ENCODE measurements at regions not wholly inside any gene's neighbourhood (a gene's known extent, or its start where the extent isn't known, plus 50 kb on each side); places are given as distances from the start of the nearest gene placed in this dataset.

DNA sequence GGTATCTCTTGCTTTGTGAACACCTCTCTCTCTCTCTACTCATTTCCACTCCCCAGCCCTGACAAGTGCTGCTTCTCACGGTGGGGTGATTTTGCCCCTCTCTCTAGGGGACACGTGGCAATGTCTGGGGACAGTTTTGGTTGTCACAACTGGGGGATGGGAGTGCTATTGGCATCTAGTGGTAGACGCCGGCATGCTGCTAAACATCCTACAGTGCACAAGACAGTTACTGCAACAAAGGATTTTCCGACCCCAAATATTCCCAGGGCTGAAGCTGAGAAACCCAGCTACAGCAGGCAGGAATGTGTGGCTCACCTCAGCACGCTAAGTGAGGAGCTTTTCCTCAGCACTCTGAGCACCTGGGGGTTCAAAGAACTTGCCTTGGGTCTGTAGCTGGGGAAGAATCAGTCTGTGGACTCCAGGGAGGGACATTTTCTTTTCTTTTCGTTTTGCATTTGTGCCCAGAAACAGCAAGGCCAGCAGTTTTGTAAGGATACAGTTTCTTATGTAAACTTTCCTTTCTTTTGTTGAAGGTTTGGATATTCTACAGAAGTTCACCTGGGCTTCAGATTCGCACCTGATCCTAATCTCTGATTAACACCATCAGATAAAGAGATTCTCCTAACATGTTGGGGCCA lies 246.9 kb upstream of the ZFP64 start:
- Histone ChIP-seq H3K36me3 (ENCODE audit: control insufficient read depth, insufficient read depth, low read length) (no peaks in the 10 kb centered on the region), H3K4me3 (ENCODE audit: low read depth, low read length) (no peak overlapping the region), H3K27me3 (ENCODE audit: control insufficient read depth, insufficient read depth, low read length) (no peaks in the 10 kb centered on the region)
- FAIRE-seq (peak; percentile 47), DNase-seq (ENCODE audit: low read depth) (no peak)
- TF ChIP-seq, protein P1, sequence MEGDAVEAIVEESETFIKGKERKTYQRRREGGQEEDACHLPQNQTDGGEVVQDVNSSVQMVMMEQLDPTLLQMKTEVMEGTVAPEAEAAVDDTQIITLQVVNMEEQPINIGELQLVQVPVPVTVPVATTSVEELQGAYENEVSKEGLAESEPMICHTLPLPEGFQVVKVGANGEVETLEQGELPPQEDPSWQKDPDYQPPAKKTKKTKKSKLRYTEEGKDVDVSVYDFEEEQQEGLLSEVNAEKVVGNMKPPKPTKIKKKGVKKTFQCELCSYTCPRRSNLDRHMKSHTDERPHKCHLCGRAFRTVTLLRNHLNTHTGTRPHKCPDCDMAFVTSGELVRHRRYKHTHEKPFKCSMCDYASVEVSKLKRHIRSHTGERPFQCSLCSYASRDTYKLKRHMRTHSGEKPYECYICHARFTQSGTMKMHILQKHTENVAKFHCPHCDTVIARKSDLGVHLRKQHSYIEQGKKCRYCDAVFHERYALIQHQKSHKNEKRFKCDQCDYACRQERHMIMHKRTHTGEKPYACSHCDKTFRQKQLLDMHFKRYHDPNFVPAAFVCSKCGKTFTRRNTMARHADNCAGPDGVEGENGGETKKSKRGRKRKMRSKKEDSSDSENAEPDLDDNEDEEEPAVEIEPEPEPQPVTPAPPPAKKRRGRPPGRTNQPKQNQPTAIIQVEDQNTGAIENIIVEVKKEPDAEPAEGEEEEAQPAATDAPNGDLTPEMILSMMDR (IDR thresholded peaks at IDR 0.05; ENCODE audit: insufficient read depth, low read length, severe bottlenecking) = no peak

DNA sequence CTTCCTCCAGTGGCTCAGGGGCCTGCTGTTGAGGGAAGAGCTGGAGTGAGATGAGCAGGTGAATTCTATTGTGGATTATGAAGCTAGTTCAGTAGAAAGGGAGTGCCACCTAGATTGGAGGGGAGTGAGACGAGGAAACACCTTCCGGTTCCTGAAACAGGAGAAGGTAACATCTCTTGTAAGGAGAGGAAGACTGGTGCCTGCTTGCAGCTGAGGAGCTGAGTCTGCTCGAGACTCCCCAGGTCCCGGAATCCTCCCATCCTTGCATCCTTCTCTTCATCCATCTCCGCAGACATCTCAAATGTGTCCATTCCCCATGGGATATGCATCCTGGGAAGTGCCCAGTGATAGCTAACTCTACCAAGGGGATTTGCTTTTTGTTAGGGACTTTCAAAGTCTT lies 242.9 kb upstream of the ZFP64 start:
- Histone ChIP-seq H3K27me3 (ENCODE audit: control insufficient read depth, insufficient read depth, low read length) (no peaks in the 10 kb centered on the region), H3K36me3 (ENCODE audit: control insufficient read depth, insufficient read depth, low read length) (no peaks in the 10 kb centered on the region), H3K4me3 (ENCODE audit: low read depth, low read length) (no peak overlapping the region)
- TF ChIP-seq, protein P1 (IDR thresholded peaks at IDR 0.05; ENCODE audit: insufficient read depth, low read length, severe bottlenecking) = no peak
- DNase-seq (ENCODE audit: low read depth) (no peak), FAIRE-seq (no peak)

DNA sequence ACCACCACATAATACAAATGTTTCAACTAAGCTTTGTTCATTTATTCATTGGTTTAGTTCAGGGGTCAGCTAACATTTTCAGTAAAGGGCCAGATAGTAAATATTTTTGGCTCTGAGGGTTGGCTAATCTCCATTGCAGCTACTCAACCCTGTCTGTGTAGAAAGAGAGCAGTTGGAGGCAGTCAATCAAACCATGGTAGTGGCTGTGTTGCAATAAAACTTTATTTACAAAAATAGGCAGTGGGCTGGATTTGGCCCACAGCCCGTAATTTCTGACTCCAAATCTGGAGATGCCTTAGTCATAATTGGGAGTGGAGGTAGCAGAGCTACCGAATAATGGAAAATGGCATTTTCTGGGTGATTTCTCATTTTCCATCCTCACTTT lies 242.5 kb upstream of the ZFP64 start:
- TF ChIP-seq, protein P1 (IDR thresholded peaks at IDR 0.05; ENCODE audit: insufficient read depth, low read length, severe bottlenecking) = no peak
- H3K36me3 ChIP-seq (ENCODE audit: control insufficient read depth, insufficient read depth, low read length) = no peaks in the 10 kb centered on the region
- H3K27me3 ChIP-seq (ENCODE audit: control insufficient read depth, insufficient read depth, low read length) = no peaks in the 10 kb centered on the region
- H3K4me3 ChIP-seq (ENCODE audit: low read depth, low read length) = no peak overlapping the region
- FAIRE-seq (no peak), DNase-seq (ENCODE audit: low read depth) (no peak)

DNA sequence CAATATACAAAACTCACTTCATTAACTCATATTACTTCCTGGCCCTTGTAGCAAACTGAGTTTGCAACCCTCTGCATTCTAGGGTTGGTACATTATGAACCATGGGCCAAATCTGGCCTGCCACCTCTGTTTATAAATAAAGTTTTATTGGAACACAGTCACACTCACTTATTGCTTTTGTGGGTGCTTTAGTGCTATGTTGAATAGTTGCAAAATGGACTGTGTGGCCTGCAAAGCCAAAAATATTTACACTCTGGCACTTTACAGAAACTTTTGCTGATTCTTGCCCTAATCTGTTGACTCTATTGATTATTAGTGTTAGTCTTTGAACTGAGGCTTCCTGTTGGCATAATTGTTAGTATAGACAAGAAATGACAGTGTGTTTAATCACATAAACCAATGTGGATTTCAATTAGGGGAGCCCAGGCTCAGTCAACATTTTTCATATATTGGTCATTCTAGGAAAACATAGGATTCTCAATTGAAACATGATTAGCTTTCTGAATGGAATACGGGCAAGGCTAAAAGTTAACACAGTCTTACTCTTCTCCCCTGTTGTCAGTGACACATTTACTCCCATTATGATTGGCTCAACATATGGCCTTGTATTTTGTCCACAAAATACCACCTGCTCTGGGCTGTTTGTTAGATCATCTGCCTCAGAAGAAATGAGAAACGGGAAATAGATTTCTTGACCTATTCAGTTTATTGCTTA lies 241.9 kb upstream of the ZFP64 start:
- DNase-seq (ENCODE audit: low read depth) (no peak), FAIRE-seq (no peak)
- no peak overlapping the region for H3K4me3 ChIP-seq (ENCODE audit: low read depth, low read length)
- no peaks in the 10 kb centered on the region for H3K36me3 ChIP-seq (ENCODE audit: control insufficient read depth, insufficient read depth, low read length)
- no peaks in the 10 kb centered on the region for H3K27me3 ChIP-seq (ENCODE audit: control insufficient read depth, insufficient read depth, low read length)
- TF ChIP-seq, protein P1 (IDR thresholded peaks at IDR 0.05; ENCODE audit: insufficient read depth, low read length, severe bottlenecking) = no peak

DNA sequence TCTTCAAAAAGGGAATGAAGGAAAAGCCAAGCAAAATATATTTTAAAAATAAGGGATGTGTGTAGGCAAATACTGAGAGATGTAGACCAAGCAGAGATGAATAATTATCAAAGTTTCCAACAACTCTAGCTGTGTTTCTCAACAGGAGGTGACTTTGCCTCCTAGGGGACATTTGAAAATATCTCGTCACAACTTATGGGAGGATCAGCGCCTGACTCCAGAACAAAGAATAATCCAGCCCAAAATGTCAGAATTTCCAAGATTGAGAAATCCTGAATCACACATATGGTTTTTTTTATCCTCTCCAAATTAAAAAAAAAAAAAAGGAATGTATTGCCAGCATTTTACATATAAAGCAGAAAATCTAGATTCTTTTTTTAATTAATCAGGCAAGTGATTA lies 241.2 kb upstream of the ZFP64 start:
- H3K27me3 ChIP-seq (ENCODE audit: control insufficient read depth, insufficient read depth, low read length) = no peaks in the 10 kb centered on the region
- TF ChIP-seq, protein P1 (IDR thresholded peaks at IDR 0.05; ENCODE audit: insufficient read depth, low read length, severe bottlenecking) = no peak
- no peaks in the 10 kb centered on the region for H3K36me3 ChIP-seq (ENCODE audit: control insufficient read depth, insufficient read depth, low read length)
- DNase-seq (ENCODE audit: low read depth) (no peak), FAIRE-seq (no peak)
- H3K4me3 ChIP-seq (ENCODE audit: low read depth, low read length) = no peak overlapping the region

All from bronchial epithelial cell (primary cell).